ENCODE measurements at regions not wholly inside any gene's neighbourhood (a gene's known extent, or its start where the extent isn't known, plus 50 kb on each side); places are given as distances from the start of the nearest gene placed in this dataset.

- Histone ChIP-seq H3K27me3 (peaks cover 100% of the 10 kb centered on the region), H3K27ac (no peak overlapping the region), H3K36me3 (no peaks in the 10 kb centered on the region), H3K9me3 (no peaks in the 10 kb centered on the region), H3K4me1 (peaks cover 49% of the 10 kb centered on the region), H3K4me3 (peak overlapping the region; percentile 34)
- under 1% methylated on average over 11 of the region's 11 CpGs for WGBS
- DNase-seq (ENCODE audit: low spot score in 2 of 2), result no peak
- TF ChIP-seq POLR2AphosphoS5 (IDR thresholded peaks at IDR 0.05), result no peak
- TF ChIP-seq EP300 (IDR thresholded peaks at IDR 0.05), result no peak
- no peak for TF ChIP-seq POLR2A (IDR thresholded peaks at IDR 0.05)
- no peak for TF ChIP-seq CTCF (IDR thresholded peaks at IDR 0.05)
These were observed 104.6 kb upstream of the HSD17B12 start for GRCh38 chr11:43575913-43576310.

- DNase-seq (ENCODE audit: low spot score in 2 of 2), result no peak
- Histone ChIP-seq H3K4me3 (peak overlapping the region; percentile 34), H3K9me3 (no peaks in the 10 kb centered on the region), H3K27me3 (peaks cover 100% of the 10 kb centered on the region), H3K4me1 (peaks cover 54% of the 10 kb centered on the region), H3K27ac (no peak overlapping the region), H3K36me3 (no peaks in the 10 kb centered on the region)
- 11% methylated on average over 11 of the region's 11 CpGs for WGBS
- TF ChIP-seq POLR2A (IDR thresholded peaks at IDR 0.05) (no peak), EP300 (IDR thresholded peaks at IDR 0.05) (no peak), CTCF (IDR thresholded peaks at IDR 0.05) (no peak), POLR2AphosphoS5 (IDR thresholded peaks at IDR 0.05) (no peak)
These were observed 104.2 kb upstream of the HSD17B12 start for GRCh38 chr11:43576320-43576802.

- peak overlapping the region; percentile 34 for H3K4me3 ChIP-seq
- H3K9me3 ChIP-seq, result no peaks in the 10 kb centered on the region
- DNase-seq (ENCODE audit: low spot score in 2 of 2), result no peak
- TF ChIP-seq CTCF (IDR thresholded peaks at IDR 0.05), result no peak
- TF ChIP-seq POLR2AphosphoS5 (IDR thresholded peaks at IDR 0.05), result no peak
- no peak for TF ChIP-seq EP300 (IDR thresholded peaks at IDR 0.05)
- no peak for TF ChIP-seq POLR2A (IDR thresholded peaks at IDR 0.05)
- peaks cover 59% of the 10 kb centered on the region for H3K4me1 ChIP-seq
- H3K27me3 ChIP-seq, result peaks cover 100% of the 10 kb centered on the region
- WGBS, result 3% methylated on average over 35 of the region's 35 CpGs
- no peak overlapping the region for H3K27ac ChIP-seq
- no peaks in the 10 kb centered on the region for H3K36me3 ChIP-seq
These were observed 103.6 kb upstream of the HSD17B12 start for GRCh38 chr11:43576803-43577521.

GRCh38 chr11:43577566-43578264, 102.8 kb upstream of the HSD17B12 start:
- WGBS, result 6% methylated on average over 17 of the region's 17 CpGs
- TF ChIP-seq CTCF (IDR thresholded peaks at IDR 0.05) (no peak), EP300 (IDR thresholded peaks at IDR 0.05) (no peak), POLR2AphosphoS5 (IDR thresholded peaks at IDR 0.05) (no peak), POLR2A (IDR thresholded peaks at IDR 0.05) (no peak)
- H3K36me3 ChIP-seq, result no peaks in the 10 kb centered on the region
- no peaks in the 10 kb centered on the region for H3K9me3 ChIP-seq
- no peak overlapping the region for H3K27ac ChIP-seq
- DNase-seq (ENCODE audit: low spot score in 2 of 2), result no peak
- peaks cover 100% of the 10 kb centered on the region for H3K27me3 ChIP-seq
- no peak overlapping the region for H3K4me3 ChIP-seq
- H3K4me1 ChIP-seq, result peaks cover 59% of the 10 kb centered on the region

Measured in suprapubic skin (tissue), 4 donors.